ENCODE measurements at regions not wholly inside any gene's neighbourhood (a gene's known extent, or its start where the extent isn't known, plus 50 kb on each side); places are given as distances from the start of the nearest gene placed in this dataset.
"Not testable (repeated sequence)": the region's sequence is repeated elsewhere in the genome, so short reads cannot be mapped to it uniquely, and the experiment has no call there.

- TF ChIP-seq POLR2A (IDR thresholded peaks at IDR 0.05), result no peak
- no peak for TF ChIP-seq CTCF (IDR thresholded peaks at IDR 0.05)
- no peak for TF ChIP-seq EP300 (IDR thresholded peaks at IDR 0.05)
- H3K4me3 ChIP-seq, result no peak overlapping the region
- no peak for DNase-seq
- no peak overlapping the region for H3K27ac ChIP-seq
- 79 to 90% (median 86%) methylated on average over 3 of the region's 3 CpGs for WGBS, 3 donors
- intact Hi-C loops (cut with DNase I), result no loop called here
- H3K27me3 ChIP-seq, result no peaks in the 10 kb centered on the region
- no peaks in the 10 kb centered on the region for H3K4me1 ChIP-seq (ENCODE audit: insufficient read depth)
- no peaks in the 10 kb centered on the region for H3K9me3 ChIP-seq
- no peaks in the 10 kb centered on the region for H3K36me3 ChIP-seq
Observed at GRCh38 chr11:44387825-44388224, 77.9 kb upstream of the ALX4 start.

GRCh38 chr11:44388828-44389657 is 79.1 kb upstream of the ALX4 start:
- no peak for TF ChIP-seq POLR2A (IDR thresholded peaks at IDR 0.05)
- TF ChIP-seq CTCF (IDR thresholded peaks at IDR 0.05), result no peak
- no peak for TF ChIP-seq EP300 (IDR thresholded peaks at IDR 0.05)
- intact Hi-C loops (cut with DNase I), result no loop called here
- H3K27me3 ChIP-seq, result no peaks in the 10 kb centered on the region
- H3K36me3 ChIP-seq, result no peaks in the 10 kb centered on the region
- no peaks in the 10 kb centered on the region for H3K9me3 ChIP-seq
- no peak overlapping the region for H3K4me3 ChIP-seq
- no peak for DNase-seq
- H3K4me1 ChIP-seq (ENCODE audit: insufficient read depth), result no peaks in the 10 kb centered on the region
- no peak overlapping the region for H3K27ac ChIP-seq
- WGBS, 3 donors, result 14 to 21% (median 14%) methylated on average over 10 of the region's 10 CpGs

GRCh38 chr11:44389963-44390605 is 80.1 kb upstream of the ALX4 start:
- Histone ChIP-seq H3K4me1 (ENCODE audit: insufficient read depth) (no peaks in the 10 kb centered on the region), H3K27me3 (no peaks in the 10 kb centered on the region), H3K4me3 (no peak overlapping the region), H3K27ac (no peak overlapping the region), H3K9me3 (no peaks in the 10 kb centered on the region), H3K36me3 (no peaks in the 10 kb centered on the region)
- intact Hi-C loops (cut with DNase I), result no loop called here
- no peak for DNase-seq
- 93 to 96% (median 94%) methylated on average over 3 of the region's 3 CpGs for WGBS, 3 donors
- no peak for TF ChIP-seq EP300 (IDR thresholded peaks at IDR 0.05)
- TF ChIP-seq POLR2A (IDR thresholded peaks at IDR 0.05), result no peak
- TF ChIP-seq CTCF (IDR thresholded peaks at IDR 0.05), result no peak

GRCh38 chr11:44391004-44391403 is 81.1 kb upstream of the ALX4 start:
- not testable (repeated sequence) for DNase-seq, H3K9me3 ChIP-seq

GRCh38 chr11:44396746-44397145 is 86.8 kb upstream of the ALX4 start:
- H3K27me3 ChIP-seq; DNase-seq; H3K4me1 ChIP-seq (ENCODE audit: insufficient read depth); H3K27ac ChIP-seq; H3K36me3 ChIP-seq; H3K9me3 ChIP-seq; intact Hi-C loops (cut with DNase I); H3K4me3 ChIP-seq: not testable (repeated sequence)
- 71 to 79% (median 74%) methylated on average over 10 of the region's 10 CpGs for WGBS, 3 donors

More at GRCh38 chr11:44391004-44391403, 81.1 kb upstream of the ALX4 start:
- H3K27ac ChIP-seq; intact Hi-C loops (cut with DNase I); H3K36me3 ChIP-seq; H3K27me3 ChIP-seq; H3K4me1 ChIP-seq (ENCODE audit: insufficient read depth); H3K4me3 ChIP-seq: not testable (repeated sequence)
- WGBS, 3 donors, result 88 to 91% (median 91%) methylated on average over 3 of the region's 3 CpGs

Data from ovary (tissue), 7 donors.